ENCODE measurements at regions not wholly inside any gene's neighbourhood (a gene's known extent, or its start where the extent isn't known, plus 50 kb on each side); places are given as distances from the start of the nearest gene placed in this dataset.
"Not testable (repeated sequence)": the region's sequence is repeated elsewhere in the genome, so short reads cannot be mapped to it uniquely, and the experiment has no call there.

GRCh38 chr9:100761276-100761802 is 183.5 kb downstream of the CAVIN4 start:
- H3K36me3 Mint-ChIP-seq (ENCODE audit: low read depth), result no peaks in the 10 kb centered on the region
- intact Hi-C loops (cut with micrococcal nuclease), result no loop called here
- CTCF ChIA-PET, result no interaction called here

GRCh38 chr9:100774326-100774725 is 196.4 kb downstream of the CAVIN4 start:
- intact Hi-C loops (cut with micrococcal nuclease), result no loop called here
- no peak overlapping the region for H3K27ac Mint-ChIP-seq
- H3K9me3 Mint-ChIP-seq, result no peaks in the 10 kb centered on the region
- H3K36me3 Mint-ChIP-seq (ENCODE audit: low read depth), result no peaks in the 10 kb centered on the region
- DNase-seq, result no peak
- CTCF ChIA-PET, result no interaction called here
- H3K4me1 Mint-ChIP-seq (ENCODE audit: low read depth), result no peaks in the 10 kb centered on the region
- H3K27me3 Mint-ChIP-seq (ENCODE audit: low read depth), result no peaks in the 10 kb centered on the region
- H3K4me3 Mint-ChIP-seq, result no peak overlapping the region

More at GRCh38 chr9:100761276-100761802, 183.5 kb downstream of the CAVIN4 start:
- Mint-ChIP-seq H3K4me3 (no peak overlapping the region), H3K9me3 (no peaks in the 10 kb centered on the region), H3K27ac (no peak overlapping the region), H3K4me1 (ENCODE audit: low read depth) (no peaks in the 10 kb centered on the region), H3K27me3 (ENCODE audit: low read depth) (peaks cover 3% of the 10 kb centered on the region)
- no peak for DNase-seq

GRCh38 chr9:100774962-100775361 is 197.1 kb downstream of the CAVIN4 start:
- no peaks in the 10 kb centered on the region for H3K36me3 Mint-ChIP-seq (ENCODE audit: low read depth)
- H3K4me3 Mint-ChIP-seq, result no peak overlapping the region
- H3K27me3 Mint-ChIP-seq (ENCODE audit: low read depth), result no peaks in the 10 kb centered on the region
- CTCF ChIA-PET, result no interaction called here
- H3K27ac Mint-ChIP-seq, result no peak overlapping the region
- no peaks in the 10 kb centered on the region for H3K4me1 Mint-ChIP-seq (ENCODE audit: low read depth)
- H3K9me3 Mint-ChIP-seq, result no peaks in the 10 kb centered on the region
- DNase-seq, result no peak
- intact Hi-C loops (cut with micrococcal nuclease), result no loop called here

GRCh38 chr9:100775912-100776311 is 198.0 kb downstream of the CAVIN4 start:
- CTCF ChIA-PET, result no interaction called here
- no peaks in the 10 kb centered on the region for H3K27me3 Mint-ChIP-seq (ENCODE audit: low read depth)
- intact Hi-C loops (cut with micrococcal nuclease), result no loop called here

GRCh38 chr9:100784755-100785154 is 206.9 kb downstream of the CAVIN4 start:
- H3K9me3 Mint-ChIP-seq, result peaks cover 4% of the 10 kb centered on the region
- no peaks in the 10 kb centered on the region for H3K36me3 Mint-ChIP-seq (ENCODE audit: low read depth)
- H3K4me3 Mint-ChIP-seq, result no peak overlapping the region
- H3K27ac Mint-ChIP-seq, result no peak overlapping the region
- CTCF ChIA-PET, result interaction anchor here (0.6 kb wide), 1 partner anchor 26 kb away, joined by 4 read pairs; no protein-coding TSS in a partner anchor
- no peaks in the 10 kb centered on the region for H3K4me1 Mint-ChIP-seq (ENCODE audit: low read depth)
- H3K27me3 Mint-ChIP-seq (ENCODE audit: low read depth), result no peaks in the 10 kb centered on the region
- intact Hi-C loops (cut with micrococcal nuclease), result no loop called here
- DNase-seq, result no peak

More at GRCh38 chr9:100775912-100776311, 198.0 kb downstream of the CAVIN4 start:
- H3K9me3 Mint-ChIP-seq, result peaks cover 2% of the 10 kb centered on the region
- H3K36me3 Mint-ChIP-seq (ENCODE audit: low read depth), result no peaks in the 10 kb centered on the region
- H3K27ac Mint-ChIP-seq, result no peak overlapping the region
- no peak overlapping the region for H3K4me3 Mint-ChIP-seq
- no peak for DNase-seq
- no peaks in the 10 kb centered on the region for H3K4me1 Mint-ChIP-seq (ENCODE audit: low read depth)

GRCh38 chr9:100785946-100786345 is 208.1 kb downstream of the CAVIN4 start:
- no peaks in the 10 kb centered on the region for H3K4me1 Mint-ChIP-seq (ENCODE audit: low read depth)
- intact Hi-C loops (cut with micrococcal nuclease), result no loop called here
- H3K9me3 Mint-ChIP-seq, result peaks cover 2% of the 10 kb centered on the region

GRCh38 chr9:100794738-100795269 is 216.9 kb downstream of the CAVIN4 start:
- no peaks in the 10 kb centered on the region for H3K27me3 Mint-ChIP-seq (ENCODE audit: low read depth)
- intact Hi-C loops (cut with micrococcal nuclease), result no loop called here
- no peak overlapping the region for H3K27ac Mint-ChIP-seq
- no peaks in the 10 kb centered on the region for H3K4me1 Mint-ChIP-seq (ENCODE audit: low read depth)
- no peak overlapping the region for H3K4me3 Mint-ChIP-seq
- H3K9me3 Mint-ChIP-seq, result no peaks in the 10 kb centered on the region
- DNase-seq, result no peak
- CTCF ChIA-PET, result no interaction called here
- H3K36me3 Mint-ChIP-seq (ENCODE audit: low read depth), result no peaks in the 10 kb centered on the region

More at GRCh38 chr9:100785946-100786345, 208.1 kb downstream of the CAVIN4 start:
- no peak overlapping the region for H3K27ac Mint-ChIP-seq
- no peaks in the 10 kb centered on the region for H3K36me3 Mint-ChIP-seq (ENCODE audit: low read depth)
- no peak overlapping the region for H3K4me3 Mint-ChIP-seq
- no peaks in the 10 kb centered on the region for H3K27me3 Mint-ChIP-seq (ENCODE audit: low read depth)
- no peak for DNase-seq
- CTCF ChIA-PET, result interaction anchor here (0.6 kb wide), 1 partner anchor 85 kb away, joined by 3 read pairs; no protein-coding TSS in a partner anchor

- no peak for DNase-seq
- H3K9me3 Mint-ChIP-seq, result peaks cover 1% of the 10 kb centered on the region
- H3K27me3 Mint-ChIP-seq (ENCODE audit: low read depth), result no peaks in the 10 kb centered on the region
- intact Hi-C loops (cut with micrococcal nuclease), result no loop called here
- H3K4me1 Mint-ChIP-seq (ENCODE audit: low read depth), result no peaks in the 10 kb centered on the region
- H3K4me3 Mint-ChIP-seq, result no peak overlapping the region
- CTCF ChIA-PET, result no interaction called here
- no peaks in the 10 kb centered on the region for H3K36me3 Mint-ChIP-seq (ENCODE audit: low read depth)
- H3K27ac Mint-ChIP-seq, result no peak overlapping the region
Observed at GRCh38 chr9:100803956-100804355, 224.6 kb upstream of the PLPPR1 start.

- no peak overlapping the region for H3K4me3 Mint-ChIP-seq
- H3K27me3 Mint-ChIP-seq (ENCODE audit: low read depth), result no peaks in the 10 kb centered on the region
- CTCF ChIA-PET, result no interaction called here
- H3K4me1 Mint-ChIP-seq (ENCODE audit: low read depth), result no peaks in the 10 kb centered on the region
- H3K27ac Mint-ChIP-seq, result no peak overlapping the region
- peaks cover 7% of the 10 kb centered on the region for H3K9me3 Mint-ChIP-seq
- DNase-seq, result no peak
- intact Hi-C loops (cut with micrococcal nuclease), result no loop called here
- H3K36me3 Mint-ChIP-seq (ENCODE audit: low read depth), result no peaks in the 10 kb centered on the region
Observed at GRCh38 chr9:100811643-100812042, 216.9 kb upstream of the PLPPR1 start.

GRCh38 chr9:100813871-100814270 is 214.7 kb upstream of the PLPPR1 start:
- no peak for DNase-seq
- peaks cover 7% of the 10 kb centered on the region for H3K9me3 Mint-ChIP-seq
- CTCF ChIA-PET, result no interaction called here
- no peak overlapping the region for H3K4me3 Mint-ChIP-seq
- no peak overlapping the region for H3K27ac Mint-ChIP-seq
- no peaks in the 10 kb centered on the region for H3K4me1 Mint-ChIP-seq (ENCODE audit: low read depth)
- no peaks in the 10 kb centered on the region for H3K27me3 Mint-ChIP-seq (ENCODE audit: low read depth)
- intact Hi-C loops (cut with micrococcal nuclease), result no loop called here
- H3K36me3 Mint-ChIP-seq (ENCODE audit: low read depth), result no peaks in the 10 kb centered on the region

- intact Hi-C loops (cut with micrococcal nuclease), result no loop called here
- H3K9me3 Mint-ChIP-seq, result peaks cover 7% of the 10 kb centered on the region
- no peaks in the 10 kb centered on the region for H3K27me3 Mint-ChIP-seq (ENCODE audit: low read depth)
- no peaks in the 10 kb centered on the region for H3K4me1 Mint-ChIP-seq (ENCODE audit: low read depth)
- no peak overlapping the region for H3K4me3 Mint-ChIP-seq
- no peak overlapping the region for H3K27ac Mint-ChIP-seq
- H3K36me3 Mint-ChIP-seq (ENCODE audit: low read depth), result no peaks in the 10 kb centered on the region
- CTCF ChIA-PET, result no interaction called here
- no peak for DNase-seq
Observed at GRCh38 chr9:100819980-100820379, 208.5 kb upstream of the PLPPR1 start.

GRCh38 chr9:100833035-100833434 is 195.5 kb upstream of the PLPPR1 start:
- H3K4me3 Mint-ChIP-seq; H3K36me3 Mint-ChIP-seq (ENCODE audit: low read depth); H3K27ac Mint-ChIP-seq; H3K27me3 Mint-ChIP-seq (ENCODE audit: low read depth); intact Hi-C loops (cut with micrococcal nuclease); DNase-seq; H3K9me3 Mint-ChIP-seq; H3K4me1 Mint-ChIP-seq (ENCODE audit: low read depth); CTCF ChIA-PET: not testable (repeated sequence)

- no peak overlapping the region for H3K4me3 Mint-ChIP-seq
- H3K9me3 Mint-ChIP-seq, result no peaks in the 10 kb centered on the region
- no peak for DNase-seq
- H3K4me1 Mint-ChIP-seq (ENCODE audit: low read depth), result no peaks in the 10 kb centered on the region
- intact Hi-C loops (cut with micrococcal nuclease), result no loop called here
- CTCF ChIA-PET, result no interaction called here
- H3K27me3 Mint-ChIP-seq (ENCODE audit: low read depth), result no peaks in the 10 kb centered on the region
- H3K36me3 Mint-ChIP-seq (ENCODE audit: low read depth), result no peaks in the 10 kb centered on the region
- H3K27ac Mint-ChIP-seq, result no peak overlapping the region
Observed at GRCh38 chr9:100838857-100839256, 189.7 kb upstream of the PLPPR1 start.

Measured in activated naive CD4-positive, alpha-beta T cell treated with anti-CD3 and anti-CD28 coated beads for 36 hours (primary cell).